Endothelial cell of umbilical vein (primary cell): ENCODE measurements at regions not wholly inside any gene's neighbourhood (a gene's known extent, or its start where the extent isn't known, plus 50 kb on each side); places are given as distances from the start of the nearest gene placed in this dataset.

ENCODE experiments used
- CTCF ChIP-seq, 2 donors: IDR thresholded peaks; 1 replicate in 1 of 2; 2 replicates in 1 of 2; pipeline ENCODE4 v1.5.1; 2011; ENCODE audit warnings: low read length in 2 of 2, mild to moderate bottlenecking in 2 of 2, moderate library complexity in 2 of 2, control low read depth in 1 of 2, inconsistent platforms in 1 of 2, low read depth in 1 of 2; ENCODE audit not compliant: insufficient read depth in 1 of 2; ENCODE audit errors: extremely low read depth in 1 of 2
- FOS ChIP-seq: IDR thresholded peaks from 2 replicates; pipeline ENCODE4 v1.6.1; 2011; ENCODE audit warnings: mild to moderate bottlenecking, low read length, moderate library complexity, borderline replicate concordance; ENCODE audit not compliant: insufficient read depth
- MYC ChIP-seq: IDR thresholded peaks from one replicate; pipeline ENCODE4 v1.6.1; 2011; ENCODE audit warnings: mild to moderate bottlenecking, low read depth, low read length
- POLR2A ChIP-seq: IDR thresholded peaks from 2 replicates; pipeline ENCODE4 v1.6.1; 2012; ENCODE audit warnings: low read depth, mild to moderate bottlenecking, control low read depth, low read length
- POLR2AphosphoS5 ChIP-seq: IDR thresholded peaks from 2 replicates; pipeline ENCODE4 v1.6.1; 2012; ENCODE audit warnings: low read depth, mild to moderate bottlenecking, control low read depth, low read length, moderate library complexity; ENCODE audit not compliant: insufficient read depth

- TF ChIP-seq CTCF (IDR thresholded peaks at IDR 0.05; ENCODE audit: extremely low read depth in 1 of 2, insufficient read depth in 1 of 2, low read depth in 1 of 2, low read length in 2 of 2), result no peak
- no peak for TF ChIP-seq MYC
- no peak for TF ChIP-seq FOS
- no peak for TF ChIP-seq POLR2AphosphoS5
- TF ChIP-seq POLR2A, result no peak
Observed at GRCh38 chr1:221849110-221849509, 107.2 kb upstream of the DUSP10 start.
